HG03060 (cell line): ENCODE measurements at regions not wholly inside any gene's neighbourhood (a gene's known extent, or its start where the extent isn't known, plus 50 kb on each side); places are given as distances from the start of the nearest gene placed in this dataset.
"Not testable (repeated sequence)": the region's sequence is repeated elsewhere in the genome, so short reads cannot be mapped to it uniquely, and the experiment has no call there.

Experiments used
- ATAC-seq: cut with Tn5 transposase; IDR thresholded peaks from one replicate; pipeline ENCODE4 v1.9.1; 2021; ENCODE audit warnings: low read depth, moderate number of reproducible peaks; ENCODE audit not compliant: unreplicated experiment

DNA sequence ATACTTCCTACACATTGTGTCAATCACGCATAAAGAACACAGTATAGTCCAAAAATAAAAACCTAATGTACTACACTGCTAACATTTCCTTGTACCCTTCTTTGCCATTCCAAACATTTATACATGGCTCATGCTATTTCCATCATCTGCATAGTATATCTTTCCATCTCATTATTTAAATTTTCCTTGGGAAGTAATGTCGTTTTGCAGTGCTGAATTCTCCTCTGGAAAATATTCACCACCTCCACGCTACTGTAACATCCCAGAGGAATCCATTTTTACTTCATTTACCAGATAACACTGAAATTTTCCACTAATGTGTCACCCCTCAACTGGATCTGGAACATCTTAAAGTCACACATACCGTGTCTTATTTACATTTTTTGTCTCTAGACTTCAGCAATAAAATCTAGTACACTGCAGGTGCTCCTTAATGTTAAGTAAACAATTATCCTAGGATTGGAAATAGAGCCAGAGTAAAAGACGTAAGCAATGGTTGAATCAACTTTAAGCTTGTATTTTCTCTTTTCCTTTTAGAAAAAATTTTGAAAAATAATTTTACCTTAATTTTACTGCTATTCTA, 881.0 kb downstream of the AMY1C start:
- ATAC-seq: no peak

DNA sequence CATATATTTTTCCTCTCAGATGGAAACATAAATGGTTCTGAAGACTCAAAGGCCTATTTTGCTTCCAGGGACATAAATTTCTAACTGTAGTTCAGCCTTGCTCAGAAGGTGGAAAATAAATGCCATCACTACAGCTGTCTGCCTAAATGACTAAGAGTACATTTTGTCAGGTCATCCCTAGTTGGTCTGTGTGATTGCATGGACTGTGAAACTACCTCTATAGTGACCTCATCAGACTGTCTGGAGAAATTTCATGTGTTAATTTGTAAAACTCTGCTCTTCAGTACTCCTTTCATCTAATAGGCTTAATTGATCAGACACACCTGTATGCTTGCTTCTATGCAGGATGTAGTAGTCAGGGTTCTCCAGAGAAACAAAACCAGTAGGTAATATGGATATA, 886.9 kb downstream of the AMY1C start:
- ATAC-seq: peak; percentile 82

DNA sequence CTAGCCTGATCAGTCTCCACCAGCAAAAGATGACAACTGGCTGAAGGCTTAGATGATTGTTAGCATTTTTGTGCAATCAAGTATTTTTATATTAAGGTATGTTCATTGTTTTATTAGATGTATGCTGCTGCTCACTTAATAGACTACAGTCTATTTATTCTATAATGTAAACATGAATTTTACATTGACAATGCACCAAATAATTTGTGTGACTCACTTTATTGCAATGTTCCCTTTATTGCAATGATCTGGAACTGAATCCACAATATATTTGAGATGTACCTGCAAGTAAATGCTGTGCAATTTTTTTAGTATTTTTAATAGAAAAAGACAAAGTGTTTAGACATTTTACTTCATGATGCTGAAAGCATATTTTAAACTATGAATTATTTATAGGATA, 896.5 kb downstream of the AMY1C start:
- no peak for ATAC-seq

DNA sequence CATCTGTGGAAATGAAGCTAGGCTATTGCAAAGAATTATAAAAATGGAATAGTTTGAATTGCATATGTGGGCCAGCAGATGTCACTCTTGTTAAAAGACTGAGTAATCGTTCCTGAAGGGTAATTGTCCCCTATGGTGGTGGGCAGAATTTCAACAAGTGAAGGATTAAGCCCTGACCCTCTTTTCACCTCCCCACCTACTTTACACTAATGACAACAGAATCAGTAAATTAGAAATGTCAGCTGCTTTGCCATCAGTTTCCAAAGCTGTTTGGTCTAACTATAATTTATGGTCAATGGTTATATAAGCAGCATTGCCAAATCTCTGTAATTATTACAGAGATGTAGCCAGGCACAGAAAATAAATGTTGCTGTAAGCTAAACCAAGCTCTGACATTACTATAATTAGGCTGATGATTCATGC, 898.6 kb downstream of the AMY1C start:
- ATAC-seq: peak; percentile 72

DNA sequence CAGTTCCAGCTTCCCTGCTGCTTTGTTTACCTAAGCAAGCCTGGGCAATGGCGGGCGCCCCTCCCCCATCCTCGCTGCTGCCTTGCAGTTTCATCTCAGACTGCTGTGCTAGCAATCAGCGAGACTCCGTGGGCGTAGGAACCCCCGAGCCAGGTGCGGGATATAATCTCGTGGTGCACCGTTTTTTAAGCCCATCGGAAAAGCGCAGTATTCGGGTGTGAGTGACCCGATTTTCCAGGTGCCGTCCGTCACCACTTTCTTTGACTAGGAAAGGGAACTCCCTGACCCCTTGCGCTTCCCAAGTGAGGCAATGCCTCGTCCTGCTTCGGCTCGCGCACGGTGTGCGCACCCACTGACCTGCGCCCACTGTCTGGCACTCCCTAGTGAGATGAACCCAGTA, 914.7 kb downstream of the AMY1C start:
- ATAC-seq: not testable (repeated sequence)

DNA sequence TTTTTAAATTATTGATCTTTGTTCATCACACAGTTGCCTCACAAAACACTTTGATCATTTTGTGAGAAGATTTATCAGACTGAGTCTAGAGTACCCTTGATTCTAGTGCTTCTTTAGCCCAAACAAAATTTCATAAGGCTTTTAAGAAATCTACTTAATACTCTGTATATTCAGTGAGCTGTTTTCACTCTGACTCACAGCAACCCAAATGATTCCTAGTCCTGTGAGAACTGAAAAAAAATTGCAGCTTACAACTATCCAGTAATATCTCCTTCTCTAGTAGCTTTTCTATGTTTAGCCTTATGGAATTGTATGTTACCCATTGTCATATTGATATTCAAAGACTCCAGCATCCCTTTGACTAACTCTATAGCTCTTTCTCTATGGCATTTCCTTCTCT, 915.6 kb downstream of the AMY1C start:
- no peak for ATAC-seq

DNA sequence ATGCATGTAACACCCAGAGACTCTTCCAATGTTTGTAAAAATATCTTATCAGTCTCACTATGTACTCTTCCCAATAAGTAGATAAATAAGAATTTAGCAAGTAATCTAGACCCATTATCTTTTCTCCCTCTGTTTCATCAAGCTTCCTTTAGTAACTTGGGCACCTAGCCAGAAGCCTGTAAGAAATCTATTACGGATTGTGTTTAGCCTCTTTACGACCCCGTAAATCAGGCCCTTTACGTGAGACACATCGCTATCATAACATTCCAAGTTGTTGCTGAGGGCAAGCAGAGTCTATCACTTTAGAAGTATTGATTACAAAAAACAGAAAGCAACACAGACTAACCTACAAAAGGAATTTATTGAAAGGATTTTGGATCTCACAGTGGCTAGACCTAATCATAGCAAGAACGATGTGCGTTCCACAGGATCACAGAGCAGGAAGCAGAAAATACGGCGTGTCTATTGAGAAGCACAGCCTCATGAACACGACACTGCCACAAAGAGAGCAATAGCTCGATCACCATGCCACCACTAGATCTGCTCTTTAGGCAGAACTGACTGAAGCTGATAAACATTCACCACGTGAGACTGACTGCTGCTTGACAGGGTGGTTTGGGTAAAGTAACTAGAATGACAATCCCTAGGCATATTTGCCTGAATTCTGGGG, 922.1 kb downstream of the AMY1C start:
- no peak for ATAC-seq

DNA sequence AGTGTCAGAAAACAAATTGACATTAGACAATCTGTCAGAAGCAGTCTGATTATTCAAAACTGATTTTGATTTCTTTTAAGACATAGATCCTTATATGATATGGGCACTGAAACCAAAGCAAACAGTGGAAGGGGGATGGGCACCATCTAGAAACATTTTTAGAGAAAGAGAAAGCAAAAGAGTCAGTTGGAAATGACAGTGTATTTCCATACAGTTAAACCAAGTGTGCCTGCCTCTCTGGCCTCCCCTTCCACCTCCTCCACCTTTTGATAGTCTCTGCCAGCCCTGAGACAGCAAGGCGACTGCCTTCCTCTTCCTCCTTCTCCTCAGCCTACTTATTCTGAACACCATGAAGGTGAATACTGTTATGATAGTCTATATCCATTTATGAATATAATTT, 949.7 kb downstream of the AMY1C start:
- no peak for ATAC-seq

DNA sequence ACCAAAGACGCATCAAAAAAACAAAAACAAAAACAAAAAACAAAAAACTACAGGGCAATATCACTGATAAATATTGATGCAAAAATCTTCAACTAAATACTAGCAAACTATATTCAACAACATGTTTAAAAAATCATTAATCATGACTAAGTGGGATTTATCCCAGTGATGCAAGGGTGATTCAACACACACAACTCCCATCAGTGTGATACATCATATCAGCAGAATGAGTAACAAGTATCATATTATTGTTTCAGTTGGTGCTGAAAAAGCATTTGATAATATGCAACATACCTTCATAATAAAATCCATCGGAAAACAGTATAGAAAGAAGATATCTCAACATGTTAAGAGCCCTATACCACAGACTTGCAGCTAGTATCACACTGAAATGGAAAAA, 953.0 kb downstream of the AMY1C start:
- no peak for ATAC-seq

DNA sequence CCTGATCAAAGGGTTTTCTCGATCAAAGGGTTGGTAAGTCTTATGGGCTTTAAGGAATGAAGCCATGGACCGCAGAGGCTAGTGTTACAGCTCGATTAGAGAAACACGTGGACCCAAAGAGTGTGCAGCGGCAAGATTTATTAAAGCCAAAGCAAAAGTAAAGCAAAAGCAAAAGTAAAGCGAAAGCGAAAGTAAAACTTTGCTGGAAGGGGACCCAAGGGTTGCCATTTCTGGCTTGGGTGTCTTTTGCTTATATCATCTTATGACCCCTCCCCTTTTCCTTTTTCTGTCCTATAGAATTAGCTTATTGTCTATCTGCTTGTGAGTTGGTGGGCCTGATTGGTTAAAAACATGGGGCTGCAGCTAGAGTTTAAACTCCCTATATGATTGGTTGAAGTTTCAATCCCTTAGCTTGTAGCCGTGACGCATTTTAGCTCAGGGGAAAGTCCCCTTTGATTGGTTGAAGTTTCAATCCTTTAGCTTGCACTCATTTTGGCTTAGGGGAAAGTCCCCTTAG, 957.0 kb downstream of the AMY1C start:
- ATAC-seq: no peak

DNA sequence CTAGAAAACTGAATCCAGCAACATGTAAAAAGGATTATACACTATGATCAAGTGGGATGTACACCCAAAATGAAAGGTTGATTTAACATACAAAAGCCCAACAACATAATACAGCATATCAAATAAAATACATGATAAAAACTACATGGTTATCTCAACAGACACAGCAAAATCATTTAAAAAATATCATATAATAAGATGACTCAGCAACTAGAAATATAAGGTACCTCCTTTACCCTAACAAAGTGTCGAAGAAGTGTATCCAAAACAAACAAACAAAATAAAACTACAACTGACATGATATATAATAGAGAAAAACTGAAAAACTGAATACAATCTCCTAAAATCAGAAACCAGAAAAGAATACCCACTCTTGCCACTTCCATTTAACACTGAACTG, 969.1 kb downstream of the AMY1C start:
- no peak for ATAC-seq

DNA sequence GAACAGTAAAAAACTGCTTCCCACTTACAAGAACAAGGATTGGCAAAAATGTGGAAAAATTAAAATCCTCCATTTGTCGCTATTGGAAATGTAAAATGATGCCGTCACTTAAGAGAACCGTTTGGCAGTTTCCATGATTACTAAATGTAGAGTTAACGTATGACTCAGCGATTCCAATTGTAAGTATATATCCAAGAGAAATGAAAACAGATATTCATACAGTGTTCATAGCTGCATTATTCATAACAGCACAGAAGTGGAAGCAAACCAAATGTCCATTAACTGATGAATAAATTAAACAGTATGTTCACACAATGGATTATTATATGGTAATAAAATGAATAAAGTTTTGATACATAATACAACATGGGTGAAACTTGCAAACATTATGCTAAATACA, 971.0 kb downstream of the AMY1C start:
- ATAC-seq: no peak

DNA sequence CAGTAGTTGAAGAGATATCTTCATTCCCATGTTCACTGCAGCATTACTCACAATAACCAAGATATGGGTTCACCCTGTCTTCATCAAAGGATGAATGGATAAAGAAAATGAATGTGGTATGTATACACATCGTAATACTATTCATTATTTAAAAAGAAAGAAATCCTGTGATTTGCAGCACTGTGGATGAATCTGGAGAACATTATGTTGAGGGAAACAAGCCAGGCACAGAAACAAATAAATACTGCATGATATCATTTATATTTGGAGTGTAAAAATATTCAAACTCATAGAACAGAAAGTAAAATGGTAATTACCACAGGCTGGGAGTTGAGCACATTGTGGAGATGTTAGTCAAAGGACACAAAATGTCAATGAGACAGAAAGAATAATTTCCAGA, 977.2 kb downstream of the AMY1C start:
- no peak for ATAC-seq

DNA sequence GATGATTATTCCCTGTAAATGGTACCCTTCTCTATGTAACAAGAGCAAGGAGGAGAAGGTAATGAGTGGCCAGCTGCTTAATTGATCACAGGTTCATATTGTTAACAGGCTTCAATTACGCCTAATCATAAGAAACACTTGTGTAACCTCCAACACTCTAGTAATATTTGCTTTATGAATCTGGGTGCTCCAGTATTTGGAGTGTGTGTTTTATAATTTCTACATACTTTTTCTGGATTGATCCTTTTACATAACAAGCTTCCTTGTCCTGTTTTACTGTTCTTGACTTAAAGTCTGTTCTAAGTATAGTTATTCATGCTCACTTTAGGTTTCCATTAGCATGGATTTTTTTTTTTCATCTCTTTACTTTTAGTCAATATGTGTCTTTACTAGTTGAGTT, 984.2 kb downstream of the AMY1C start:
- no peak for ATAC-seq

DNA sequence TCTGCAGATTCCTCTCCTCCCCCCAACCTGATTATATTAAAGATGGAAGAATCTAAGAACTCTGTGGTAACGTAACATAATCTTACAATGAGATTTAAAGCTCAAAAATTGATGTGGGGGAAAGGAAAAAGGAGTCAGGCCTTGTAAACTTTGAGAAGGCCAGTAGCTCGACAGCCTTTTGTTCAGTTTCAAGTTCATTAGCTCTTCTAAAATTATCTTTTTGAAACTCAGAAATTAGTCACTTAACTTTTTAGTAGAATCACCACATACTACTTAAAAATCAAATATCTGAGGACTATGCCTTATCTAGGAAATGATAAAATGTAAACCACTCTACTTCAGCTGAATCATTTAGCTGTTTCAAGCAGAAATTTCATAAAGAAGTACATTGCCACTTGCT, 996.2 kb downstream of the AMY1C start:
- ATAC-seq: no peak

DNA sequence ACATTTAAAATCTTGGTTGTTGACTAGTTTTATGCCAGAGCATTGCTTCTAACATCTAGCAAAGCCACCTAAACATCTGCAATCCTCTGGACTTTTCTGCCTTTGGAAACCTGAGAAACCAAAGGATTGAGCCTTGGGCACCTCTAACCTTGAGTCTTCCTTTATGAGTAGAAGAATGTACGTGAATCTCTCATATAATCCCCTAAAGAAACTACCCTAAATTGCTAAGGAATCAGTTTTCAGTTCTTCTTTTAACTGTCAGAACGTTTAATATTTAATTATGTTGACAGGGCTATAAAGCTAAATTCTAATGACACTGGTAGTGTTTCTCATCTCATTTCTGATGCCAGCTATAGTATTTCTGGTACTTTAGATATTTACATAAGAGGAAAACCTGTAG, 997.3 kb downstream of the AMY1C start:
- ATAC-seq: peak; percentile 34

DNA sequence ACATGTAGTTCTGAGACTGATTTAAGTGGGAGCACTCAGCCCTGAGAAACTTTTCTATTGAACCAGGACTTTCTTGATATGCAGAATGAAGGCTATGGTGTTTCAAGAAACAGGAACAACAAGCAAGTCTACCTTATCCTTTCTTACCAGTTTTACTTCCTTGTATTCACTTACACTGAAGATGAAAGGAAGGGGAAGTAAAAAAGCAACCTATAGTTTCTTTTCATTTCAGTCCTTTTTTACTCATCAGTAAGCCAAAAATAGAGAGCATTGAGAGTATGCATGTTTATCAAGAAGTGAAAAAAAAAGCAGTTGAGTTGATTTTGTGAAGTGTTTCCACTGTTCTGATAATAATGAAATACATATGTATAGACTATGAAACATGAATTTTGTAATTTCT, 1010.3 kb downstream of the AMY1C start:
- ATAC-seq: peak; percentile 93

DNA sequence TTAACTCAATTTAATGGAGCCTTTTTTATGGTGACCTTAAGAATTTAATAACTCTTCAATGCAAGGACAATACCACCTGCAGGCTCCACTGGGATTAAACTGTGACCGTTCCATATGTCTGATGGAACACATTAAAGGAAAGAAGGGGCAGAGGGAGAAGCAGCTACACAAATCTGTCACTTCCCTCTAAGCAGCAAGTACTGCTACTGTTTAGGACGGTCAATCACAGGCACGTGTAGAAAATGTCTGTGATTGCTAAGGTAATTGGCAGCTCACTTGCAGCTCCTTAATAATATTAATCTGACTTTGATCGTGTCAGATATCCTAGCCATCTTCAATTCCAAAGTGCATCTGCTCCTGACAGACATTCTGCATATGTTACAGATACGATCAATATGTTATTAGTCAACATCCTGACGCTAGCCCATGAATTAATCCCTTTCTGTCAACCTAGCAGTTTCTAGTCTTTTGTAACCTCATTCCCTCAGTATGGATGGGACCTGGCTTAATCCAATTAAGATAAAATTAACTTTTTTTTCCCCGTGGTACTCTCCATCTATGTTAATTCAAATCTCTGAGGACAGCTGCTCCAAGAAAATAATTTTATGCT, 1012.4 kb downstream of the AMY1C start:
- ATAC-seq: no peak

DNA sequence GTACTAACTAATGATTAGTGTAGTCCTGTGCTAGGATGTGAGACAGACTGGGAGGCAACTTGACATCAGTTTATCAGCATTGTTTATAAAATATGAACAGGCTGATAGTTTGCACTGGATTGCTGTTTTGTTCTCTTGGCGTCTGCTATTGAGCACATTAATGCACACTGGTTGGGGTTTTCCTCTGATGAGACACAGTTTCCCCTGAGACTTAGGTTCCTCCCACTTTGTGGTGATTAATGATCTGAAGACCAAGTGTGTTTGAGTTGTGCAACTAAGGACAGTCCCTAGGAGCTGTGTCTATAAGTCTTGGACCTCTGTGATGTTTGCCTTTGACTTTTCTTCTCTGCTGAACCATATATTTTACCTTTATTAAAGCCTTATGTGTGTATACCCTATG, 1015.4 kb downstream of the AMY1C start:
- peak; percentile 89 for ATAC-seq

DNA sequence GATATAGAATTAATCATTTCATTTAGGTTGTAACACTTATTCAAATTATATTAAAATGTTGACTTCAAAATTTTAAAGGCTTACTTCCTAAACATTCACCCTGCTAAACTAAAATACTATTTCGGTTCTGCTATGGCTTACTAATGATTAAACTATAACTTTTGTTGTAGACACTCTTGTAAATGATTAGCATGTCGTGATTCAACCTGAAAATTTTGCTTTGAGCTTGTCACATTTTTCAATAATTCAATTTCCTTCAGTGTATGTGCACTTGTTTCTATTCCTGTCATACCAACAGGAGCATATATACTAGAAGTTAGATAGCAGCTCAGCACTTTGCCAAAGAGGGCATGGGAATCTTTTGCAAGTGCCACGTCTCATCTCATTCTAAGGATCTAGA, 1018.8 kb downstream of the AMY1C start:
- ATAC-seq: peak; percentile 46

DNA sequence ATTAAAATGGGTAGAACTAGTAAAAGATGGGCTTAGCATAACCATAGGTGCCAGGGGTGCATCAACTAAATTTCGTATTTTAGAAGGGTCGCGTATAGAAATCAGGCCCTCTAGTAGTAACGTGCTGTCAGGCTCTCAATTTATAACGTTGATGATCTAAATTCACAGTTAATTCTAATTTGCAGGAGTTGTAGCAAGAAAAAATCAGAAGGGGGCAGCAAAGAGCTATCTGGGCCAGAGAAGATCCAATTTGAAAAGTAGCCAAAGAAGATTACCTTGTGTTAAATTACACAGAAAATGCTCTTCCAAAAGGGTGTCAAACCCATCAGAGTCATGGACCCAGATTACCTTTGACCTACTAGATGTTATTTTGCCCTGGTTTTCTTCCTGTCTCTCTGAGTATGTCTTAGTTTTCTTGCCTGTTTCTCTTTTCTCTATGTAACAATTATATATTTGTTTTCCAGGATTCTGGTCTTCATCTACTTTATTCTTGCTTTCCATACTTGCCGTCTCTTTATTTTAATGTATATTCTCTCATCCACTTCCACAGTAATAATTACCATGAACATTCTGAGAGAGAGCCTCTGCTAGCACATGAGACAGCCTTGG, 1030.9 kb downstream of the AMY1C start:
- ATAC-seq: peak; percentile 54
